SK-N-MC (cell line): ENCODE measurements at regions not wholly inside any gene's neighbourhood (a gene's known extent, or its start where the extent isn't known, plus 50 kb on each side); places are given as distances from the start of the nearest gene placed in this dataset.

Source experiments
- DNase-seq: peaks from one replicate; pipeline ENCODE4 v3.0.0-alpha.2; 2011; ENCODE audit warnings: low read depth, low spot score
- H3K27ac ChIP-seq: fragments of 200-600 bp; sonication (generic); 2 replicates; pipeline ENCODE4 v1.5.1; 2016; ENCODE audit warnings: mixed run types
- H3K36me3 ChIP-seq: fragments of 200-600 bp; sonication (generic); 2 replicates; pipeline ENCODE4 v1.6.1; 2017; ENCODE audit warnings: antibody characterized with exemption, low read length, mixed read lengths; ENCODE audit not compliant: insufficient read depth
- H3K4me3 ChIP-seq: fragments of 200-600 bp; sonication (generic); 2 replicates; pipeline ENCODE4 v1.5.1; 2016
- H3K9ac ChIP-seq: fragments of 200-600 bp; sonication (generic); 2 replicates; pipeline ENCODE4 v1.8.0; 2017; ENCODE audit warnings: mixed run types, mixed read lengths; ENCODE audit not compliant: insufficient read length
- H3K9me3 ChIP-seq: fragments of 200-600 bp; sonication (generic); 2 replicates; pipeline ENCODE4 v1.6.1; 2017; ENCODE audit warnings: low read depth, mild to moderate bottlenecking, antibody characterized with exemption, low read length, moderate library complexity, mixed read lengths
- EZH2 ChIP-seq: fragments of 200-600 bp; sonication (generic); IDR thresholded peaks from one replicate; pipeline ENCODE4 v1.6.1; 2017; ENCODE audit warnings: antibody characterized with exemption
- FOXP2 ChIP-seq: optimal IDR thresholded peaks from 2 replicates; pipeline ENCODE3; 2011; ENCODE audit warnings: mild to moderate bottlenecking, moderate library complexity; ENCODE audit not compliant: insufficient read depth; ENCODE audit errors: extremely low read length, control extremely low read depth
- POLR2AphosphoS5 ChIP-seq: IDR thresholded peaks from 2 replicates; pipeline ENCODE4 v1.6.1; 2012; ENCODE audit warnings: mild to moderate bottlenecking, low read depth, low read length, borderline replicate concordance

DNA sequence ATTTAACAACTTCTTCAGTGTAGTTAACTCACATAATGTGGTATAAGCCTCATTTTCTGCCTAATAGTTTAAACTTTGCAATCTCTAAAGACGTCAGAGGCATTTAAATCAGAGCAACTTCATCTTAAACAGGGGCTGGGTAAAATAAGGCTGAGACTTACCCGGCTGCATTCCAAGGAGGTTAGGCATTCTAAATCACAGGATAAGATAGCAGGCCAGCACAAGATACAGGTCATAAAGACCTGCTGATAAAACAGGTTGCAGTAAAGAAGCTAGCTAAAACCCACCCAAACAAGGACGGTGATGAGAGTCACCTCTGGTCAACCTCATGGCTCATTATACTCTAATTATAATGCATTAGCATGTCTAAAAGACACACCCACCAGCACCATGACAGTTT, 115.6 kb upstream of the PKP2 start:
- DNase-seq = no peak
- Histone ChIP-seq H3K36me3 (no peaks in the 10 kb centered on the region), H3K9ac (no peak overlapping the region), H3K27ac (no peak overlapping the region), H3K9me3 (no peaks in the 10 kb centered on the region), H3K4me3 (no peak overlapping the region)
- no peak for TF ChIP-seq EZH2
- TF ChIP-seq POLR2AphosphoS5 = no peak
- no peak for TF ChIP-seq FOXP2

DNA sequence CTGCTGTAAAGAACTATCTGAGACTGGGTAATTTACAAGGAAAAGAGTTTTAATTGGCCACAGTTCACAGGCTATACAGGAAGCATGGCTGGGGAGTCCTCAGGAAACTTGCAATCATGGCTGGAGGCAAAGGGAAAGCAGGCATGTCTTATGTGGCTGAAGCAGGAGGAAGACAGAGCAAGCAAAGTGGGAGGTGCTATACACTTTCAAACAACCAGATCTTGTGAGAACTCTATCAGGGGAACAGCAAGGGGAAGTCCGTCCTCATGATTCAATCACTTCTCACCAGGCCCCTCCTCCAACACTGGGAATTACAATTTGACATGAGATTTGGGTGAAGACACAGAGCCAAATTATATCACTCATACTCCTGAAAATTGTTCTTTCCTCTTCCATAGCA, 109.5 kb upstream of the PKP2 start:
- Histone ChIP-seq H3K9ac (no peak overlapping the region), H3K36me3 (no peaks in the 10 kb centered on the region), H3K27ac (no peak overlapping the region), H3K4me3 (no peak overlapping the region), H3K9me3 (no peaks in the 10 kb centered on the region)
- TF ChIP-seq FOXP2 (no peak), EZH2 (no peak), POLR2AphosphoS5 (no peak)
- no peak for DNase-seq

DNA sequence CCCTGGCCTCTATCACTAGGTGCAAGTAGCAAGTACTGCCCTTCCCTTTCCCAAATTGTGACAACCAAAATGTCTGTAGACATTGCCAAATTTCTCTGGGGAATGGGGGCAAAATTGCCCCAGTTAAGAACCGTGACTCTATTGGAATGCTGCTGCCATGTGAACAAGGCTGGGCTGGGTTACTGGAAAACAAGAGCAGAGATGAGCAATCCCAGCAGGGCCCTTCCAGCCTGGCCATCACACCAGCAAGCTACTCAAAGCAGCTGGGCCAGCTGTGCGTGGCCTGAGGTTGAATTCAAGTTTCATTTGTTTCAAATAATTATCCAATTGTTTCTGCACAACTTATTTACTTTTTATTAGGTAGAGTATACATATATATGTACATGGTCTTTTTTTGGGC, 103.4 kb upstream of the PKP2 start:
- Histone ChIP-seq H3K9me3 (no peaks in the 10 kb centered on the region), H3K36me3 (no peaks in the 10 kb centered on the region), H3K9ac (no peak overlapping the region), H3K27ac (no peak overlapping the region), H3K4me3 (no peak overlapping the region)
- TF ChIP-seq EZH2 (no peak), POLR2AphosphoS5 (no peak), FOXP2 (no peak)
- no peak for DNase-seq

DNA sequence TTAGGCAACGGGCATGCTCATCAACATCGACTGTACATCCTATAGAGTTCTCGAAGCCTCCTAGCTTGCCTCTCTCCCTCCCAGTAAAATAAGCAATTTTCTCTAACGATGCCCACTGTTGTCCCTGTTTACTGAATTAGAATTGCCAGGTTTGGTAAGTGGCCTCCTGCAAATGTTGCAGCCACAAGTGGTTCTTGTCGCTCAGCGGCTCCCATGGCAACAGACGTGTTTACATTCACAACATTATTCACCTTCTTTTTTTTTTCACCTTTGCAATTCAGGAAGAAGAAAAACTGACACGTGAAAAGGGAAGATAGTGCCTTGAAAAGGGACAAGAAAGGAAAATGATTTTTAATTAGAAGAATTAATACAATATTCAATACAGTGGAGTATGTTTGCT, 100.9 kb upstream of the PKP2 start:
- H3K9ac ChIP-seq = no peak overlapping the region
- no peaks in the 10 kb centered on the region for H3K36me3 ChIP-seq
- no peak overlapping the region for H3K4me3 ChIP-seq

DNA sequence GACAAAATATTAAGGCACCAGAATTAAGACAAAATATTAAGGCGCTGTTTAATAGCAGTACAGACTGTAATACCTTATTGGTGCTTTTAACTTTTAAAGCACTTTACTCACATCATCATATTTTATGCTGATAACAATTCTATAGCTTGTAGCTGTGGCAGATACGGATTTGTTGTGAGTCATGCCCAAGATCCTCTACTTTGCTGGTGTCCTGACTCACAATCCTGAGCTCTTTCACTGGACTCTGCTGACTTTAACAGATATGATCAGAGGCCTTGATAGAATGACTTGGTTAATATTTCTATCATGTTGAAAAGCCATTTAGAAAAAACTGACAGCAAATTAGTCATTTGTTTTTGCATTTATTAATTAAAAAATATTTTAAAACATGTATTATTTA, 99.0 kb upstream of the PKP2 start:
- TF ChIP-seq EZH2 = no peak
- no peak for TF ChIP-seq POLR2AphosphoS5
- TF ChIP-seq FOXP2 = no peak
- H3K36me3 ChIP-seq = no peaks in the 10 kb centered on the region
- H3K9me3 ChIP-seq = no peaks in the 10 kb centered on the region
- no peak for DNase-seq
- H3K9ac ChIP-seq = no peak overlapping the region
- no peak overlapping the region for H3K27ac ChIP-seq
- no peak overlapping the region for H3K4me3 ChIP-seq

More for the DNA sequence above, 100.9 kb upstream of the PKP2 start:
- Histone ChIP-seq H3K9me3 (no peaks in the 10 kb centered on the region), H3K27ac (no peak overlapping the region)
- TF ChIP-seq FOXP2 (no peak), EZH2 (no peak), POLR2AphosphoS5 (no peak)
- DNase-seq = no peak

DNA sequence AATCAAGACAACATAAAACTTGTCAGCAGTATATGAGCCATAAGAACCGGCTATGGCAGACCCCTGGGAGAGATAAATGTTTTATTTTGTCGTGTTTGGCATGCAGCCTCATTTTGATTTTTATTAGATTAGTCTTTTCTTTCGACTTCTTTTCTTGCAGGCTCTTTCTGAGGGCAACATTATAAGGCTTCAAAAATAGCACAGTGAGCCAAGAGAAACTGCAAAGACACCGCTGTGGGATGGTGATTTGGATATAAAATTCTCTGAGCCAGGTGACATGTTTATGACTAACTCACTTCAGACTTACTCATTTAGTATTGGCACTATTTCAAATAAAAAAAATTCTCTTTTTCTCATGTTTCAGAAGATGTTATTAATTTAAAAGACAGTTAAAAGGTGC, 96.8 kb upstream of the PKP2 start:
- Histone ChIP-seq H3K27ac (no peak overlapping the region), H3K9me3 (no peaks in the 10 kb centered on the region), H3K4me3 (no peak overlapping the region), H3K36me3 (no peaks in the 10 kb centered on the region), H3K9ac (no peak overlapping the region)
- no peak for DNase-seq
- TF ChIP-seq EZH2 = no peak
- no peak for TF ChIP-seq FOXP2
- no peak for TF ChIP-seq POLR2AphosphoS5

DNA sequence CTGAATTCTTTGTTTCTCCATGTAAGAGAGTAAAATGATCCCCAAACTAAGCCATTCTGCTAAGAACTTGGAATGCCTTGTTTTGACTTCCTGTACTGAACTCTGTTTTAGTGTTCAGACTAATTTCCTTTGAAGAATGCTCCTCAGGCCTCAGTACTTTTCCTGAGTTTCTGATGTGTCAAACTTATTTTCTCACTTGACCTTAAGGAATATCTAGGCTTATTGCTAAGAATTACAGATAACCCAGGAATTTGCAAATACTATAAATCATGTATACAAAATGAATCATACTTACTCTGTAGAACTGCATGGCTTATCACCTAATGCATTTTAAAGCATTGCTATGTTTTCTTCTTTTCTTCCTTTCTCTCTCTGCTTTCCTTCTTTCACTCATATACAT, 93.1 kb upstream of the PKP2 start:
- no peaks in the 10 kb centered on the region for H3K36me3 ChIP-seq
- TF ChIP-seq FOXP2 (no peak), EZH2 (no peak), POLR2AphosphoS5 (no peak)
- no peaks in the 10 kb centered on the region for H3K9me3 ChIP-seq
- no peak for DNase-seq
- H3K27ac ChIP-seq = no peak overlapping the region
- no peak overlapping the region for H3K9ac ChIP-seq
- H3K4me3 ChIP-seq = no peak overlapping the region

DNA sequence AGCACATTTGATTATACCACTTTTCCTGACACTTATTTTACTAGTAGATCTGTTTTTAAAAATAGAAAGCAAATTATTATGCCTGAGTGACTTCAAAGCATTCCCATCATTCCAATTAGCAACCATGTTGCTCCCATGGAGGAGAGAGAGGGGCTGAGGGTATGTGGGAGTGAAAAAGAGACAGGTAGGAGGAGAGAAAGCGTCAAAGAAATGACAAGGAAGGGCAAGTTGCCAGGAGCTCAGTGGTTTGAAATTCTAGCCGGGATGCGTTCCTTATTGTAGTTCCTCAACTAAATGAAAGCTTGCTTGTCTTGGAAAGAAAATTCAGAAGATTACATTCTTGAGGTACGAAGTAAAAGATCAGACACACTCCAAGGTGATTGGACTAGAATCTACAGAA, 92.4 kb upstream of the PKP2 start:
- H3K9me3 ChIP-seq = no peaks in the 10 kb centered on the region
- H3K27ac ChIP-seq = no peak overlapping the region
- no peaks in the 10 kb centered on the region for H3K36me3 ChIP-seq
- no peak for DNase-seq
- no peak for TF ChIP-seq FOXP2
- no peak for TF ChIP-seq POLR2AphosphoS5
- no peak for TF ChIP-seq EZH2
- H3K9ac ChIP-seq = no peak overlapping the region
- H3K4me3 ChIP-seq = no peak overlapping the region

DNA sequence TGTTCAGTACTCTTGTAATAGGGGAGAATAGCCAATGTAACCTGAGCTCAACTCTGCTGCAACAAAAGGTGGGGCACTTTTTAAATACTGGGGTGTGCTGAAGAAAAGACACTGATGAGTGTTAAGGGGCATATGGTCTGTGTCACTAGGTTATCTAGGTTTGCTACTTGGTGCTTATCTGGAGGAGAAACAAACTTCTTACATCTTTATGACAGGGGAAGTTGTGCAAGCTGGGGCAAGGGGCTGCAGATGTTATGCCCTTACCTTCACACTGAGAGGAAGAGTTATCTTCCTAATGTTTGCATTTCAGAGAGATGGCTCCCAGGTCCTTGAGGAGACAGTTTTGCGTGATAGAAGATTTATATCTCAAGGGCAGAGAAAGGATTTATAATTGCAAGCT, 90.9 kb upstream of the PKP2 start:
- Histone ChIP-seq H3K4me3 (no peak overlapping the region), H3K27ac (no peak overlapping the region), H3K36me3 (no peaks in the 10 kb centered on the region), H3K9me3 (no peaks in the 10 kb centered on the region), H3K9ac (no peak overlapping the region)
- DNase-seq = no peak
- TF ChIP-seq EZH2 = no peak
- TF ChIP-seq POLR2AphosphoS5 = no peak
- TF ChIP-seq FOXP2 = no peak
